ENCODE measurements at regions not wholly inside any gene's neighbourhood (a gene's known extent, or its start where the extent isn't known, plus 50 kb on each side); places are given as distances from the start of the nearest gene placed in this dataset.

GRCh38 chr11:38510041-38510440, 1912.0 kb upstream of the RAG2 start:
- H3K36me3 ChIP-seq (ENCODE audit: control insufficient read depth, insufficient read depth, low read length), result no peaks in the 10 kb centered on the region
- TF ChIP-seq, protein P1, sequence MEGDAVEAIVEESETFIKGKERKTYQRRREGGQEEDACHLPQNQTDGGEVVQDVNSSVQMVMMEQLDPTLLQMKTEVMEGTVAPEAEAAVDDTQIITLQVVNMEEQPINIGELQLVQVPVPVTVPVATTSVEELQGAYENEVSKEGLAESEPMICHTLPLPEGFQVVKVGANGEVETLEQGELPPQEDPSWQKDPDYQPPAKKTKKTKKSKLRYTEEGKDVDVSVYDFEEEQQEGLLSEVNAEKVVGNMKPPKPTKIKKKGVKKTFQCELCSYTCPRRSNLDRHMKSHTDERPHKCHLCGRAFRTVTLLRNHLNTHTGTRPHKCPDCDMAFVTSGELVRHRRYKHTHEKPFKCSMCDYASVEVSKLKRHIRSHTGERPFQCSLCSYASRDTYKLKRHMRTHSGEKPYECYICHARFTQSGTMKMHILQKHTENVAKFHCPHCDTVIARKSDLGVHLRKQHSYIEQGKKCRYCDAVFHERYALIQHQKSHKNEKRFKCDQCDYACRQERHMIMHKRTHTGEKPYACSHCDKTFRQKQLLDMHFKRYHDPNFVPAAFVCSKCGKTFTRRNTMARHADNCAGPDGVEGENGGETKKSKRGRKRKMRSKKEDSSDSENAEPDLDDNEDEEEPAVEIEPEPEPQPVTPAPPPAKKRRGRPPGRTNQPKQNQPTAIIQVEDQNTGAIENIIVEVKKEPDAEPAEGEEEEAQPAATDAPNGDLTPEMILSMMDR (IDR thresholded peaks at IDR 0.05; ENCODE audit: insufficient read depth, low read length, poor library complexity, severe bottlenecking), result no peak
- DNase-seq (ENCODE audit: extremely low read depth, insufficient read length), result no peak
- H3K27me3 ChIP-seq (replicated peaks; ENCODE audit: control insufficient read depth, insufficient read depth, low read length), result no peaks in the 10 kb centered on the region
- no peak overlapping the region for H3K4me3 ChIP-seq (replicated peaks; ENCODE audit: low read depth, low read length)

DNA sequence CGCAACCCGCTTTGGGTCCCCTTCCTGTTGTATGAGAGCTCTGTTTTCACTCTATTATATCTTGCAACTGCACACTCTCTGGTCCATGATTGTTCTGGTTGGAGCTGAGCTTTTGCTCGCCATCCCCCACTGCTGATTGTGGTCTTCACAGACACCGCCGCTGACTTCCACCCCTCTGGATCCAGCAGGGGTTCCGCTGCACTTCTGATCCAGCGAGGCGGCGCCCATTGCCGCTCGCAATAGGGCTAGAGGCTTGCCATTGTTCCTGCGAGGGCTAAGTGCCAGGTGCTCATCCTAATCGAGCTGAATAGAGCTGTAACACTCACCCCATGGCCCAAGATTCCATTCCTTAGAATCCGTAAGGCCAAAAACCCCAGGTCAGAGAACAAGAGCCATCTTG, 1905.8 kb upstream of the RAG2 start:
- Histone ChIP-seq H3K4me3 (replicated peaks; ENCODE audit: low read depth, low read length) (no peak overlapping the region), H3K36me3 (ENCODE audit: control insufficient read depth, insufficient read depth, low read length) (no peaks in the 10 kb centered on the region), H3K27me3 (replicated peaks; ENCODE audit: control insufficient read depth, insufficient read depth, low read length) (no peaks in the 10 kb centered on the region)
- no peak for DNase-seq (ENCODE audit: extremely low read depth, insufficient read length)
- TF ChIP-seq, protein P1 (IDR thresholded peaks at IDR 0.05; ENCODE audit: insufficient read depth, low read length, poor library complexity, severe bottlenecking), result no peak

DNA sequence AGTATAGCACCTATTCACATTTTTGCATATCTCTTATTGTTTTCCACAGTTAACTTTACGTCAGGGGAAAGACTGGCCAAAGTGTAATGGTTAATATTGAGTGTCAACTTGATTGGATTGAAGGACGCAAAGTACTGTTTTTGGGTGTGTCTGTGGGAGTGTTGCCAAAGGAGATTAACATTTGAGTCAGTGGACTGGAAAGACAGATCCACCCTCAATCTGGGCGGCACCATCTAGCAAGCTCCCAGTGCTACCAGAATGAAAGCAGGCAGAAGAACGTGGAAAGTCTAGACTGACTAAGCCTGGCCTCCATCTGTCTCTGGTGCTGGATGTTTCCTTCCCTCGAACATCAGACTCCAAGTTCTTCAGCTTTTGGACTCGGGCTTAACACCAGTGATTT, 1900.7 kb upstream of the RAG2 start:
- no peak overlapping the region for H3K4me3 ChIP-seq (replicated peaks; ENCODE audit: low read depth, low read length)
- no peaks in the 10 kb centered on the region for H3K27me3 ChIP-seq (replicated peaks; ENCODE audit: control insufficient read depth, insufficient read depth, low read length)
- H3K36me3 ChIP-seq (ENCODE audit: control insufficient read depth, insufficient read depth, low read length), result no peaks in the 10 kb centered on the region
- no peak for DNase-seq (ENCODE audit: extremely low read depth, insufficient read length)
- TF ChIP-seq, protein P1 (IDR thresholded peaks at IDR 0.05; ENCODE audit: insufficient read depth, low read length, poor library complexity, severe bottlenecking), result no peak

DNA sequence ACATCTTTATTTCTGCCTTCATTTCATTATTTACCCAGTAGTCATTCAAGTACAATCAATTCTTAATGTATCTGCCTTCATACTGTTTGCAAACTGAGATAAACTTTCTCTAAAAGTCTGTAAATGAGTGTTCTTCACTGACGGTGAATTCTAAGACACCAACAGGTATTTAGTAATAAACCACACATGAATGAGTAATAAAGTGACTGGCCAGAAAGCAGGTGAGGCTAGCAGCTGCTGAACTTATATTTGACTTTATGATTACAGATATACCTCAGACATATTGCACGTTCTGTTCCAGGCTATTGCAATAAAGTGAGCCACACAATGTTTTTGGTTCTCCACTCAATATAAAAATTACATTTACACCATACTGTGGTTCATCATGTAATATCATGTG, 1894.0 kb upstream of the RAG2 start:
- TF ChIP-seq, protein P1 (IDR thresholded peaks at IDR 0.05; ENCODE audit: insufficient read depth, low read length, poor library complexity, severe bottlenecking), result no peak
- Histone ChIP-seq H3K4me3 (replicated peaks; ENCODE audit: low read depth, low read length) (no peak overlapping the region), H3K36me3 (ENCODE audit: control insufficient read depth, insufficient read depth, low read length) (no peaks in the 10 kb centered on the region), H3K27me3 (replicated peaks; ENCODE audit: control insufficient read depth, insufficient read depth, low read length) (no peaks in the 10 kb centered on the region)
- DNase-seq (ENCODE audit: extremely low read depth, insufficient read length), result no peak

DNA sequence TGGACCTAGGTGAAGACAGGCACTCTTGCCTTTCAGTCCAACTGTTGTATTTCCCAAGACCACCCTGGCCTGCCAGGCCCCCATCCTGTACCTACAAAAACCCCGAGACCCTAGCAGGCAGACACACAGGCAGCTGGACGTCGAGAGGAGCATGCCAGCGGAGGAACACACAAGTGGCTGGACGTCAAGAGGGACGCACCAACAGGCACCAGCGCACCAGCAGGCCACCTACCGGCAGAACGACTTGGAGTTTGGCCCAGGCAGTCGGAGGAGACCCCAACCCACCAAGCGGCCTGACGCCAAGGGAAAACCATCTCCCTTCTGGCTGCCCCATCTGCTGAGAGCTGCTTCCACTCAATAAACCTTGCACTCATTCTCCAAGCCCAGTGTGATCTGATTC, 1883.4 kb upstream of the RAG2 start:
- TF ChIP-seq, protein P1 (IDR thresholded peaks at IDR 0.05; ENCODE audit: insufficient read depth, low read length, poor library complexity, severe bottlenecking), result no peak
- no peaks in the 10 kb centered on the region for H3K36me3 ChIP-seq (ENCODE audit: control insufficient read depth, insufficient read depth, low read length)
- no peak overlapping the region for H3K4me3 ChIP-seq (replicated peaks; ENCODE audit: low read depth, low read length)
- DNase-seq (ENCODE audit: extremely low read depth, insufficient read length), result no peak
- H3K27me3 ChIP-seq (replicated peaks; ENCODE audit: control insufficient read depth, insufficient read depth, low read length), result no peaks in the 10 kb centered on the region

All from GM06990 (cell line).